Gastroesophageal sphincter (tissue), 3 donors: ENCODE measurements at regions not wholly inside any gene's neighbourhood (a gene's known extent, or its start where the extent isn't known, plus 50 kb on each side); places are given as distances from the start of the nearest gene placed in this dataset.

Experiments used
- CTCF ChIP-seq, 4 experiments: fragments of 200-600 bp in 2 of 4; fragments of 450-650 bp in 2 of 4; sonication (generic) in 1 of 4; IDR thresholded peaks; one replicate each; pipeline ENCODE4 v1.5.1; 2017 to 2019; ENCODE audit warnings: antibody characterized with exemption in 4 of 4, mild to moderate bottlenecking in 2 of 4, moderate library complexity in 2 of 4
- POLR2A ChIP-seq, 2 donors: fragments of 450-650 bp; IDR thresholded peaks; one replicate each; pipeline ENCODE4 v1.6.1; 2017; ENCODE audit warnings: antibody characterized with exemption in 2 of 2, mild to moderate bottlenecking in 2 of 2, moderate library complexity in 1 of 2
- POLR2AphosphoS5 ChIP-seq: sonication (generic); formaldehyde crosslinking; IDR thresholded peaks from one replicate; pipeline ENCODE4 v1.6.1; 2017; ENCODE audit warnings: antibody characterized with exemption

- TF ChIP-seq CTCF (IDR thresholded peaks at IDR 0.05) (no peak), POLR2A (IDR thresholded peaks at IDR 0.05) (no peak), POLR2AphosphoS5 (no peak)
Measured at GRCh38 chr7:45106-46090, 147.0 kb upstream of the FAM20C start.
